Ureter (tissue), 1 donor: ENCODE measurements at regions not wholly inside any gene's neighbourhood (a gene's known extent, or its start where the extent isn't known, plus 50 kb on each side); places are given as distances from the start of the nearest gene placed in this dataset.
"Not testable (repeated sequence)": the region's sequence is repeated elsewhere in the genome, so short reads cannot be mapped to it uniquely, and the experiment has no call there.

ENCODE experiments used
- DNase-seq: peaks from one replicate; pipeline ENCODE4 v3.0.0-alpha.2; 2020; ENCODE audit warnings: low spot score
- donor health status: DM: yes; HTN: yes; CAD: no.

GRCh38 chr1:148386031-148386398 lies 97.1 kb downstream of the PPIAL4G start:
- DNase-seq: not testable (repeated sequence)

DNA sequence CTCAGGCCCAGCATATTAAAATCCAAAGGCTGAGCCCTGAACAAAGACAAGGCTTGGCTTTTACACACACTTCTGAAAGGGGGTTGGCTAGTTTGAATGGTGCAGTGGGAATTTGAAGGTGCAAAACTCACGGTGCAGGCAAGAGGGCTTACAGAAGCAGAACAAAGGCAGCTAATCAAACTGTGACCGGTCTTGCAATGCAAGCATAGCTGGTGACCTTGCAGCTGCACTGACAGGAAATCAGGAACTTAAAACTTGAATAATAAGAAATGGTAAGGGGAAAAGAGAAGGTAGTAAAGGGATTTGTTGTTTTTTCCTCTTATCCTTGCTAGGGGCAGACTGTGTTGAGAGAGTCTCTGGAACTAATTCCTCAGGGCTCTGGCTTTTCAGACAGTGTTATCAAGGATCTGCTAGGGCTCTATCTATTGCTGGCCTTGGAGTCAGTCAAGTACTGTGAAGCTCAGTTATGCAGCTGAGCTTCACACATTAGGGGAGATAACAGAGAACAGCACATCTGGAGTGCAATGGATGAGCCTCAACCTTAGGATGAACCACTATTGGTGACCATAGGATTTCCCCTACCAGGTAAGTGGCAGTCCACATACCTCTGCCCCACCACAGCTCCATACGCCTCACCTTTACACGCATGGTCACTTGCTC lies 97.6 kb downstream of the PPIAL4G start:
- no peak for DNase-seq

DNA sequence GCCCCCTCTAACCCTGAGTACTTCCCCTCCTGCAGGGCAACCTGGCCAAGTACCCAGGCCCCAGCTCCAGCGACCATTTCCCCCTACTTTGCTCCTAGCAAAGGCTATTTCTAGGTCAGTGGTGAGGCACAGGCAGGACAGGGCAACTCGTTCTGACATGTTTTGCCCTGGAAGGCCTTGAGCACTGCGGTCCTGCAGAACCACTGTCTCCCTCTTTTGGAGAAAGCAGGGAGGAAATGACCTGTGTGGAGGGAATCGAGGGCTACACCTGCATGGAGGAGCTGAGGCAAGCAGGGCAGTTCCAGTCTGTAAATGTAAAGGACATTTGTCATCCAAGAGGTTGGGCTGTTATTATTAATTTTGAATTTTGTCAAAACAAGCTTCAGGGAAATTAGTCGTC lies 99.1 kb downstream of the PPIAL4G start:
- DNase-seq: no peak

GRCh38 chr1:148379697-148380096 lies 103.4 kb downstream of the PPIAL4G start:
- no peak for DNase-seq

DNA sequence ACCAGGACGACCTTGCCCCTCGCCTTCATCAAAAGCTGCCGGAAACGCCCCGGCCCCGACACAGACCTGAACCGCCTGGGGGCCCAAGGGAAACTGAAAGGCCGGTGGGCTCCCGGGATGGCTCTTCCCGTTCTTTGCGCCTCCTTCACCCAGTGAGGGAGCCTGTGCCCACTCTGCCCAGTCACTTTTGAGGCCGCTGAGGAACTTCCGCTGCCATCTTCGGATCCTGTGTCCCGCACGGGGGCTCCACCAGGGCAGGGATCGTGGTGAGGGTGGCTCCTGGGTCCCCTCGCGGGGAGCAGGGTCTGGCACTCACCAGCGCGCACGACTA lies 104.0 kb downstream of the PPIAL4G start:
- DNase-seq: no peak

GRCh38 chr1:148377992-148378391 lies 105.1 kb downstream of the PPIAL4G start:
- not testable (repeated sequence) for DNase-seq

DNA sequence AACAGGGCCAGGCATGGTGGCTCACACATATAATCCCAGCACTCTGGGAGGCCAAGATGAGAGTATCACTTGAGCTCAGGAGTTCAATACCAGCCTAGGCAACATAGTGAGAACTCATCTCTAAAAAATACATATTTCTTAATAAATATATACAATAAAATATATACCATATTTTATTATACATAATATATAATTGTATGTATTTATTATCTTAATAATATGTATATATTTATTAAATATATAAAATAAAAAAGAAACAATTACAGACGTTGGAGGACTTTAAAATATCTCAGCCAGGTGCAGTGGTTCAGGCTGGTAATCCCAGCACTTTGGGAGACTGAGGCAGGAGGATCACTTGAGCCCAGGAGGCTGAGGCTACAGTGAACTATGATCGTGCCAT lies 106.1 kb downstream of the PPIAL4G start:
- not testable (repeated sequence) for DNase-seq

DNA sequence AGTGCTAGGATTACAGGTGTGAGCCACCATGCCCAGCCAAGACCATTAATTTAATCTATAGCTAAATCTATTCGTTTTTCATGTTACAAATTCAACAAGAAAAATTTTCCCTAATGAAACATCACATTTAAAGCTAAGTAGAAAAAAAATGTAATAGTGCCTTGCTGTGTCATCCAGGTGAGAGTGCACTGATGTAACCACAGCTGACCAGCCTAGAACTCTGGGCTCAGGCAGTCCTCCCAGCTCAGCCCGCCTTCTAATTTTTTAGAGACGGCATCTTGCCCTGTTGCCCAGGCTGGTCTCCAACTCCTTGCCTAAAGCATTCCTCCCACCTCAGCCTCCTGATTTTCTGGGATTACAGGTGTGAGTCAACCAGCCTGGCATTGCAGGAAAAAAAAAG lies 109.0 kb downstream of the PPIAL4G start:
- DNase-seq: no peak

DNA sequence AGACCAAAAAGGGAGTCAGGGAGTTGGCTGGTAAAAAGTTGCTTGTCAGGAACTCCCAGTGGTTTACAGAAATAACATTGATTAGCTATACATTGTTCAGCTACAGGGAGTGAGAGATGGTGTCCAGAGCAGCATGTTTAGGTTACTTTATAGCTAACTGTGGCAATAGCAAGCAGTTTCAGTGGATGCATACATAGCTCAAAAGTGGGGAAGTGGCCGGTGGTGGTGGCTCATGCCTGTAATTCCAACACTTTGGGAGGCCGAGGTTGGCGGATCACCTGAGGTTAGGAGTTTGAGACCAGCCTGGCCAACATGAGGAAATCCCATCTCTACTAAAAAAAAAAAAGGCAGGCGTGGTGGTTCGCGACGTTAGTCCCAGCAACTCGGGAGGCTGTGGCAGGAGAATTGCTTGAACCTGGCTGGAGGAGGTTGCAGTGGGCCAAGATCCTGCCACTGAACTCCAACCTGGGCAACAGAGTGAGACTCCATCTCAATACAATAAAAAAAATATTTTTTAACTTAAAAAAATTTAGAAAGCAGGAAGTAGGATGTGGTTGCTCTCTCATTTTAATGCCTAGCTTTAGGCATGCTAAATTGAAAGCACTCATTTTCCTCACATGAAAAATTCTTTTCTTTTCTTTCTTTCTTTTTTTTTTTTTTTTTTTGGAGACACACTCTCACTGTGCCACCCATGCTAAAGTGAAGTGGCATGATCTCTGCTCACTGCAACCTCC lies 109.7 kb downstream of the PPIAL4G start:
- no peak for DNase-seq

DNA sequence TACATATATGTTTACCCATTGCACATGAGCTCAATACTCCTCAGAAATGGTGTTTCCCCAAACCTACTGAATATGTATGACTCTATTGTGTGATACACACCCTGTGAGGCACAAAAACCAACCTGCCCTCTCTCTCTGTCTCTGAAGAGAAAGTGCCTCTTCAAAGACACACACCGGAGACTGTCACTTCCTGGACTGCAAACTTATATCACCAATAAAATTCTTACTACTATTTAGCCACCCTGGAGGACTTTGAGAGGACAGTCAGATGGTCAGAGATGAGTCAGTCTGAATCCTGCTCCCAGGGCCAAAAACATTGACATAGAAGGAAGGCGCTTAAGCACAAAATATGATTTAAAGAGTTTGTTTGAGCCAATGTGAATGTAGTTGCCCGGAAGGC lies 110.4 kb downstream of the PPIAL4G start:
- no peak for DNase-seq

GRCh38 chr1:148372051-148372726 lies 110.9 kb downstream of the PPIAL4G start:
- not testable (repeated sequence) for DNase-seq

GRCh38 chr1:148371551-148371994 lies 111.5 kb downstream of the PPIAL4G start:
- peak; percentile 70 for DNase-seq

DNA sequence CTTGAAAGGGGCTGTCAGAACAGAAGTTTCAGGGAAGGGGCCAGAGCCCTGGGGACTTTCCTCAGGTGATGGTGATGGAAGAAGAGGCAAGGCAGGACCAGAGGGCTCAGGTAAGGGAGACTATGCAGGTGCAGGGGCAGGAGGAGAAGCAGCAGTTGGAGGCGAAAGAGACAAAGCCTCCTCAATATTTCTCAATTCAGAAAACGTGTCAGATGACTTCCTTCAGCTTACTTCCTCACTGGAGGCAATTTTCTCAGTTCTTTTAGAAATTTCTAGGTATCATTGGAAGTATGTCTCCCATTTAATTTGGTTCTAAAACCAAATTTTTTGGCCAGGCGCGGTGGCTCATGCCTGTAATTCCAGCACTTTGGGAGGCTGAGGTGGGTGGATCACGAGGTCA lies 112.4 kb downstream of the PPIAL4G start:
- not testable (repeated sequence) for DNase-seq

DNA sequence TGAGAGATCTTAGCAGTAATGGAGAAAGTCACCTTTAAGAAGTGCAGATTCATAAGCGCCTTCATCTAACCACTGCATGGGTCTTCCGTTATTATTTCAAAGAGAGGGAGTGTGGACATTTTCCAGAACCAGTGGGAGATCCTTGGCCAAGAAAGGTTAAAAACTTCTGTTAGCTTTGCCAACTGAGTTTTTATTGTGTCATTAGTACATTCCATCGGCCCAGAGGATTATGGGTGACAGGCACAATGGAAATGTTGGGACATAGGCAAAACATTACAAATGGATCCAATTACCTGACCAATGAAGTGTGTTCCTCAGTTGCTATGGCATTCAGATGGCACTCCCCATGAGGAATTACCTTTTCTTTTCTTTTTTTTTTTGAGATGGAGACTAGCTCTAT lies 115.5 kb downstream of the PPIAL4G start:
- no peak for DNase-seq

- not testable (repeated sequence) for DNase-seq
These were observed 116.9 kb downstream of the PPIAL4G start for GRCh38 chr1:148366136-148366753.

- DNase-seq: not testable (repeated sequence)
These were observed 118.0 kb downstream of the PPIAL4G start for GRCh38 chr1:148365151-148365550.

DNA sequence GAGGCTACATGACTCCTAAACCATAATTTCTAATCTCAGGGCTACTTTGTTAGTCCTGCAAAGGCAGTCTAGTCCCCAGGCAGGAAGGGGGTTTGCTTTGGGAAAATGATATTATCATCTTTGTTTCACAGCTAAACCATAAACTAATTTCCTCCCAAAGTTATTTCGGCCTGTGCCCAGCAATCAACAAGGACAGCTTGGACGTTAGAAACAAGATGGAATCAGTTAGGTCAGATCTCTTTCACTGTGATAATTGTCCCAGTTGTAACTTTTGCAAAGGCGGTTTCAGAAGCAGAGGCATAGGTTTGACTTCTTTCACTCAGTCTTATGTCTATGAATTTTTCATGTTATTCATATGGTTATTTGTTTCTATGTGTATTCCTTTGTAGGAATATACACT lies 119.1 kb downstream of the PPIAL4G start:
- DNase-seq: not testable (repeated sequence)

DNA sequence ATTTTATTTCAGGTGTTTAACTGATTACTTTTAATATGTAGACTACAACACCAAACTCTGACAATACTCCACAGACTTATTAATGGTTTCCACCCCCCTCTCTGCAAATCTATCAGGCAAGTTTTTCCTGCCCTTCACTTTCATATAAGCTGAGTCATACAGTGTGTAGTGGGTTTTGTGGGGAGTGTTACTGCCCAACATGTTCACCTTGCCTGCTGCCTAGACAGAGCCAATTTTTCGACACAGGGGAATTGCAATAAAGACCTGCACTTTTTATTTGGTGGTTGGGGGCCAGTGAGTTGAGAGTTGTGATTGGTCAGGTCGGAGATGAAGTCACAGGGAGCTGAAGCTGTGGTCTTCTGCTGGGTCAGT lies 119.7 kb downstream of the PPIAL4G start:
- DNase-seq: no peak

DNA sequence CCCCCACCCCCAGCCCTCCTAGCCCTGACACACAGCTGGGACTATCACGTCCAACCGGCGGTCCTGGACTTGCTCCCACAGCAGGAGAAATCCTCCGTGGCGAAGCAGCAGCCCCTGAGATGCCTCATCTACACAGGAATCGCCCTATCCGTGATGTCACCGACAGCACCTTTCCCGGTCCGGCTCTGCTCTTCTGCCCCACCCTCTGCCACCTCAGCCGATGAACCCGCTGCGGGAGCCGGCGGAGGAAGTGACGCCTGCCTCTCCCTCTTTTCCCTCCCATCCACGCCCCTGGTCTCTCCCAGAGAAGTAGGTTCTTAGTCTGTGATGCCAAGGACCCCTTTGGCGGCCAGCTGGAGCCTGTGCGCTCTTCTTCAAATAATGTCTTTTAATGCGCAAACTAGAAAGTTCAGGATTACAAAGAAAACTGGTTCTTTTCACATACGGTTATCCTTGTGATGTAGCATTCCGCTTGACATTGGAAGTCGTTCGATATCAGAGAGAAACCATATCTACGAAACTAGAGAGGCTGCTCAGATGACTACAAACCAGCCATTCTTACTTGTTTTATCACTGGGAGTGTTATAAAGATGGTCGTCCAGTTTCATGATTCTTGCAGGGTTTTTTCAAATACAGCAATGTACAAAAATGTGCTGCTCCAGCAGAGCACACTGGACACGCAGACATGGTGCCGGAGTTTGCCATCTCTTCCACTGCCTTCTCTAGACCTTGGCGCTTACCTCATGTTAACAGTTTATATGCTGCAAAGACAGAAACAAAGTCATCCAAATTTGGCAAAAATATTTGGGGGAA lies 120.3 kb downstream of the PPIAL4G start:
- no peak for DNase-seq

- no peak for DNase-seq
These were observed 120.9 kb downstream of the PPIAL4G start for GRCh38 chr1:148362216-148362611.

DNA sequence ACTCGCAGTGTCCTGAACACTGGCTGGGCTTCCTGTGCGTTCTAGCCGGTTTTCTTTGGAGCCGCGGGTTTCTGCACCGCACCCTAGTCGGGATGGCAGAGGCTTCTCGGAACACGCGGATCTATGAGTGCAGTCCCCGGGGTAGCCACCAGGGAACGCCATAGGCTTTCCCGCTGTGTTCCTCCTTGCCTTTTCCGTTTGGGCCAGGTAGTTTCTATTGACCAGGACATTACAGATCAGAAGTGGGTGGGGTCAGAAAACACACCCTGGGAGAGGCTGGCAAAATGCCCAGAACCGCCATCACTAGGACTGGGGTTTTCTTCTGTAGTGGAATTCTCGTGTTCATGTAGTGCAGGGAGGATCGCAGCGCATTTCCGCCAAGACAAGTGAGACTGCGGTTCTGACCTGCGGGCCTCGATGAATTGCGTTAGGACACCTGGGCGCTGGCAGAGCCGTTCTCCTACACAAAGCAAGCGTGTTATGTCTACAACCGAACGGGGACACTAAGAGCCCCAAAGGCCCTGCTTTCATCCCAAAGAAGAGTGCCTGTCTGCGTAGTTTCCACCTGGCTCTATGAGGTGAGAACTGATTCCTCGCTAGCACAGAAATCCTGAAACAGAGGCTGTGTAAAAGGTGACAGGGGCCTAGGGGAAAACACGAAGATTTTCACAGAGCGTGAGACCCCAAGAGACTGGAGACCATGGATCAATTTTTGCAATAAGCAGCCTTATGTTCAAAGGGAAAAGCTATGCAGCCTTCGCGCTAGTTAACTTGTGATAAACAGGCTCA lies 121.5 kb downstream of the PPIAL4G start:
- DNase-seq: peak; percentile 76
